ENCODE measurements at regions not wholly inside any gene's neighbourhood (a gene's known extent, or its start where the extent isn't known, plus 50 kb on each side); places are given as distances from the start of the nearest gene placed in this dataset.

- no peak overlapping the region for H3K4me3 ChIP-seq (ENCODE audit: low read depth, low read length)
- in situ Hi-C loops (cut with HindIII; ENCODE audit: low sequenced_read_pairs) = no loop called here
- no peak for DNase-seq (ENCODE audit: low read depth, low spot score)
- TF ChIP-seq, protein P1, sequence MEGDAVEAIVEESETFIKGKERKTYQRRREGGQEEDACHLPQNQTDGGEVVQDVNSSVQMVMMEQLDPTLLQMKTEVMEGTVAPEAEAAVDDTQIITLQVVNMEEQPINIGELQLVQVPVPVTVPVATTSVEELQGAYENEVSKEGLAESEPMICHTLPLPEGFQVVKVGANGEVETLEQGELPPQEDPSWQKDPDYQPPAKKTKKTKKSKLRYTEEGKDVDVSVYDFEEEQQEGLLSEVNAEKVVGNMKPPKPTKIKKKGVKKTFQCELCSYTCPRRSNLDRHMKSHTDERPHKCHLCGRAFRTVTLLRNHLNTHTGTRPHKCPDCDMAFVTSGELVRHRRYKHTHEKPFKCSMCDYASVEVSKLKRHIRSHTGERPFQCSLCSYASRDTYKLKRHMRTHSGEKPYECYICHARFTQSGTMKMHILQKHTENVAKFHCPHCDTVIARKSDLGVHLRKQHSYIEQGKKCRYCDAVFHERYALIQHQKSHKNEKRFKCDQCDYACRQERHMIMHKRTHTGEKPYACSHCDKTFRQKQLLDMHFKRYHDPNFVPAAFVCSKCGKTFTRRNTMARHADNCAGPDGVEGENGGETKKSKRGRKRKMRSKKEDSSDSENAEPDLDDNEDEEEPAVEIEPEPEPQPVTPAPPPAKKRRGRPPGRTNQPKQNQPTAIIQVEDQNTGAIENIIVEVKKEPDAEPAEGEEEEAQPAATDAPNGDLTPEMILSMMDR (IDR thresholded peaks at IDR 0.05; ENCODE audit: low read depth, low read length) = no peak
These were observed 1731.7 kb downstream of the ARAP2 start for GRCh38 chr4:34512616-34513015.

- in situ Hi-C loops (cut with HindIII; ENCODE audit: low sequenced_read_pairs) = no loop called here
- no peak for DNase-seq (ENCODE audit: low read depth, low spot score)
- TF ChIP-seq, protein P1 (IDR thresholded peaks at IDR 0.05; ENCODE audit: low read depth, low read length) = no peak
- no peak overlapping the region for H3K4me3 ChIP-seq (ENCODE audit: low read depth, low read length)
These were observed 1727.8 kb downstream of the ARAP2 start for GRCh38 chr4:34516524-34516923.

- DNase-seq (ENCODE audit: low read depth, low spot score) = no peak
- TF ChIP-seq, protein P1 (IDR thresholded peaks at IDR 0.05; ENCODE audit: low read depth, low read length) = no peak
- in situ Hi-C loops (cut with HindIII; ENCODE audit: low sequenced_read_pairs) = no loop called here
- H3K4me3 ChIP-seq (ENCODE audit: low read depth, low read length) = no peak overlapping the region
These were observed 1709.4 kb downstream of the ARAP2 start for GRCh38 chr4:34534916-34535315.

GRCh38 chr4:34566091-34566490 is 1678.2 kb downstream of the ARAP2 start:
- in situ Hi-C loops (cut with HindIII; ENCODE audit: low sequenced_read_pairs) = no loop called here
- DNase-seq (ENCODE audit: low read depth, low spot score) = no peak
- TF ChIP-seq, protein P1 (IDR thresholded peaks at IDR 0.05; ENCODE audit: low read depth, low read length) = no peak
- no peak overlapping the region for H3K4me3 ChIP-seq (ENCODE audit: low read depth, low read length)

- no peak for DNase-seq (ENCODE audit: low read depth, low spot score)
- H3K4me3 ChIP-seq (ENCODE audit: low read depth, low read length) = no peak overlapping the region
- TF ChIP-seq, protein P1 (IDR thresholded peaks at IDR 0.05; ENCODE audit: low read depth, low read length) = no peak
- in situ Hi-C loops (cut with HindIII; ENCODE audit: low sequenced_read_pairs) = no loop called here
These were observed 1672.3 kb downstream of the ARAP2 start for GRCh38 chr4:34572026-34572425.

DNA sequence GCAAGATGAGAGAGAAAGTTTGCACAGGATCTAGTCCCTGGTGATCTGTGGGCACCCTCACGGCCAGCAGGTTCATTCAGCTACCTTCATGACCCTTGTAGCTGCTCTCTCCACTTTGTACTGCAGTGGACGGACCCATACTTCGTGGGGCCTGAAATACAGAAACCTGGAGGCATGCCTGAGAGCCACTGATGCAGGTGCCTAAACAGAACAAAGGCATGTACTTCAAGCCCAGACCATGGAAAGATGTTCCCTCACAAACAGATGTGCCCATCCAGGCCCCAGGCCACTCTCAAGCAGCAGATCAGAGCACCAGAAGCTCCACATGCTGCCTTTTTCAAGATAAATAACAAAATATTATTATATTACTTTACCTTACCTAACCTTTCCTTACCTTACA is 1629.0 kb downstream of the ARAP2 start:
- no peak for DNase-seq (ENCODE audit: low read depth, low spot score)
- TF ChIP-seq, protein P1 (IDR thresholded peaks at IDR 0.05; ENCODE audit: low read depth, low read length) = no peak
- in situ Hi-C loops (cut with HindIII; ENCODE audit: low sequenced_read_pairs) = no loop called here
- no peak overlapping the region for H3K4me3 ChIP-seq (ENCODE audit: low read depth, low read length)

All from astrocyte of the spinal cord (primary cell).